GM08714 (cell line): ENCODE measurements at regions not wholly inside any gene's neighbourhood (a gene's known extent, or its start where the extent isn't known, plus 50 kb on each side); places are given as distances from the start of the nearest gene placed in this dataset.

Experiments
- H3K4me3 ChIP-seq: fragments of 200-500 bp; sonication (Bioruptor generic); 2 replicates; pipeline ENCODE4 v1.5.1; 2014; ENCODE audit warnings: mild to moderate bottlenecking, low read length, inconsistent platforms
- ZNF274 ChIP-seq: IDR thresholded peaks from 2 replicates; pipeline ENCODE4 v1.6.1; 2012; ENCODE audit warnings: mild to moderate bottlenecking, low read depth, low read length

- TF ChIP-seq ZNF274, result no peak
- no peak overlapping the region for H3K4me3 ChIP-seq
Measured at GRCh38 chr2:167388901-167389300, 500.6 kb downstream of the XIRP2 start.

- H3K4me3 ChIP-seq, result no peak overlapping the region
- no peak for TF ChIP-seq ZNF274
Measured at GRCh38 chr2:167388497-167388896, 500.2 kb downstream of the XIRP2 start.

- no peak overlapping the region for H3K4me3 ChIP-seq
- TF ChIP-seq ZNF274, result no peak
Measured at GRCh38 chr2:167386694-167387093, 498.4 kb downstream of the XIRP2 start.

GRCh38 chr2:167383610-167384194, 495.4 kb downstream of the XIRP2 start:
- H3K4me3 ChIP-seq, result no peak overlapping the region
- no peak for TF ChIP-seq ZNF274

- no peak for TF ChIP-seq ZNF274
- H3K4me3 ChIP-seq, result no peak overlapping the region
Measured at GRCh38 chr2:167381349-167381748, 493.1 kb downstream of the XIRP2 start.

- no peak overlapping the region for H3K4me3 ChIP-seq
- TF ChIP-seq ZNF274, result no peak
Measured at GRCh38 chr2:167380555-167380954, 492.3 kb downstream of the XIRP2 start.

GRCh38 chr2:167380094-167380493, 491.8 kb downstream of the XIRP2 start:
- no peak overlapping the region for H3K4me3 ChIP-seq
- TF ChIP-seq ZNF274, result no peak

- no peak for TF ChIP-seq ZNF274
- H3K4me3 ChIP-seq, result no peak overlapping the region
Measured at GRCh38 chr2:167369083-167369482, 480.8 kb downstream of the XIRP2 start.

- H3K4me3 ChIP-seq, result no peak overlapping the region
- no peak for TF ChIP-seq ZNF274
Measured at GRCh38 chr2:167368371-167368770, 480.1 kb downstream of the XIRP2 start.

GRCh38 chr2:167365216-167365615, 476.9 kb downstream of the XIRP2 start:
- no peak for TF ChIP-seq ZNF274
- H3K4me3 ChIP-seq, result no peak overlapping the region

GRCh38 chr2:167361426-167361825, 473.1 kb downstream of the XIRP2 start:
- H3K4me3 ChIP-seq, result no peak overlapping the region
- TF ChIP-seq ZNF274, result no peak

- H3K4me3 ChIP-seq, result no peak overlapping the region
- TF ChIP-seq ZNF274, result no peak
Measured at GRCh38 chr2:167355821-167356220, 467.5 kb downstream of the XIRP2 start.

GRCh38 chr2:167353605-167354280, 465.5 kb downstream of the XIRP2 start:
- no peak overlapping the region for H3K4me3 ChIP-seq

GRCh38 chr2:167345559-167345958, 457.3 kb downstream of the XIRP2 start:
- TF ChIP-seq ZNF274, result no peak
- no peak overlapping the region for H3K4me3 ChIP-seq

More at GRCh38 chr2:167353605-167354280, 465.5 kb downstream of the XIRP2 start:
- TF ChIP-seq ZNF274, result no peak

GRCh38 chr2:167342769-167343168, 454.5 kb downstream of the XIRP2 start:
- H3K4me3 ChIP-seq, result no peak overlapping the region
- no peak for TF ChIP-seq ZNF274

GRCh38 chr2:167340322-167340721, 452.0 kb downstream of the XIRP2 start:
- H3K4me3 ChIP-seq, result no peak overlapping the region
- TF ChIP-seq ZNF274, result no peak
